ENCODE measurements at regions not wholly inside any gene's neighbourhood (a gene's known extent, or its start where the extent isn't known, plus 50 kb on each side); places are given as distances from the start of the nearest gene placed in this dataset.

GRCh38 chr11:115745610-115746512 is 241.6 kb upstream of the CADM1 start:
- no peaks in the 10 kb centered on the region for H3K36me3 Mint-ChIP-seq
- Histone ChIP-seq H3K4me1 (peaks cover 32% of the 10 kb centered on the region), H3K4me3 (no peak overlapping the region), H3K27ac (no peak overlapping the region), H4K20me1 (ENCODE audit: low read depth) (no peaks in the 10 kb centered on the region), H3K9me3 (ENCODE audit: low read depth) (no peaks in the 10 kb centered on the region), H3F3A (ENCODE audit: low read depth) (peaks cover 3% of the 10 kb centered on the region), H2AFZ (replicated peaks) (no peak overlapping the region), H3K9ac (no peak overlapping the region), H3K36me3 (no peaks in the 10 kb centered on the region), H3K27me3 (peaks cover 31% of the 10 kb centered on the region), H3K79me2 (ENCODE audit: low read depth) (no peaks in the 10 kb centered on the region), H3K4me2 (peak overlapping the region; percentile 40)
- no peak overlapping the region for H3K4me3 Mint-ChIP-seq
- H3K27me3 Mint-ChIP-seq (ENCODE audit: insufficient read depth, low read depth): peaks cover 41% of the 10 kb centered on the region
- DNase-seq (ENCODE audit: low spot score): peak; percentile 36
- H3K9me3 Mint-ChIP-seq: peaks cover 5% of the 10 kb centered on the region
- peak overlapping the region; percentile 8 for H3K27ac Mint-ChIP-seq
- TF ChIP-seq EZH2phosphoT487 (IDR thresholded peaks at IDR 0.05) (no peak), EZH2 (IDR thresholded peaks at IDR 0.05) (no peak)
- TF ChIP-seq, protein P1, sequence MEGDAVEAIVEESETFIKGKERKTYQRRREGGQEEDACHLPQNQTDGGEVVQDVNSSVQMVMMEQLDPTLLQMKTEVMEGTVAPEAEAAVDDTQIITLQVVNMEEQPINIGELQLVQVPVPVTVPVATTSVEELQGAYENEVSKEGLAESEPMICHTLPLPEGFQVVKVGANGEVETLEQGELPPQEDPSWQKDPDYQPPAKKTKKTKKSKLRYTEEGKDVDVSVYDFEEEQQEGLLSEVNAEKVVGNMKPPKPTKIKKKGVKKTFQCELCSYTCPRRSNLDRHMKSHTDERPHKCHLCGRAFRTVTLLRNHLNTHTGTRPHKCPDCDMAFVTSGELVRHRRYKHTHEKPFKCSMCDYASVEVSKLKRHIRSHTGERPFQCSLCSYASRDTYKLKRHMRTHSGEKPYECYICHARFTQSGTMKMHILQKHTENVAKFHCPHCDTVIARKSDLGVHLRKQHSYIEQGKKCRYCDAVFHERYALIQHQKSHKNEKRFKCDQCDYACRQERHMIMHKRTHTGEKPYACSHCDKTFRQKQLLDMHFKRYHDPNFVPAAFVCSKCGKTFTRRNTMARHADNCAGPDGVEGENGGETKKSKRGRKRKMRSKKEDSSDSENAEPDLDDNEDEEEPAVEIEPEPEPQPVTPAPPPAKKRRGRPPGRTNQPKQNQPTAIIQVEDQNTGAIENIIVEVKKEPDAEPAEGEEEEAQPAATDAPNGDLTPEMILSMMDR (IDR thresholded peaks at IDR 0.05): no peak
- peaks cover 42% of the 10 kb centered on the region for H3K4me1 Mint-ChIP-seq

- peak overlapping the region; percentile 14 for H3K4me3 Mint-ChIP-seq
- H2AFZ ChIP-seq (replicated peaks): no peak overlapping the region
- H3K27me3 Mint-ChIP-seq (ENCODE audit: insufficient read depth, low read depth): peaks cover 40% of the 10 kb centered on the region
- H3K4me3 ChIP-seq: no peak overlapping the region
- no peak overlapping the region for H3K27ac ChIP-seq
- TF ChIP-seq EZH2phosphoT487 (IDR thresholded peaks at IDR 0.05) (no peak), EZH2 (IDR thresholded peaks at IDR 0.05) (no peak)
- TF ChIP-seq, protein P1 (IDR thresholded peaks at IDR 0.05): no peak
- H3K9me3 Mint-ChIP-seq: peaks cover 5% of the 10 kb centered on the region
- H3K4me1 Mint-ChIP-seq: peaks cover 37% of the 10 kb centered on the region
- H3K36me3 ChIP-seq: no peaks in the 10 kb centered on the region
- DNase-seq (ENCODE audit: low spot score): no peak
- H3K9me3 ChIP-seq (ENCODE audit: low read depth): no peaks in the 10 kb centered on the region
- H3K79me2 ChIP-seq (ENCODE audit: low read depth): no peaks in the 10 kb centered on the region
- H3K27me3 ChIP-seq: peaks cover 23% of the 10 kb centered on the region
- no peaks in the 10 kb centered on the region for H4K20me1 ChIP-seq (ENCODE audit: low read depth)
- H3K4me2 ChIP-seq: peak overlapping the region; percentile 40
- no peak overlapping the region for H3K9ac ChIP-seq
- peaks cover 3% of the 10 kb centered on the region for H3F3A ChIP-seq (ENCODE audit: low read depth)
- peak overlapping the region; percentile 8 for H3K27ac Mint-ChIP-seq
- H3K36me3 Mint-ChIP-seq: no peaks in the 10 kb centered on the region
- peaks cover 24% of the 10 kb centered on the region for H3K4me1 ChIP-seq
These were observed 240.9 kb upstream of the CADM1 start for GRCh38 chr11:115745066-115745465.

DNA sequence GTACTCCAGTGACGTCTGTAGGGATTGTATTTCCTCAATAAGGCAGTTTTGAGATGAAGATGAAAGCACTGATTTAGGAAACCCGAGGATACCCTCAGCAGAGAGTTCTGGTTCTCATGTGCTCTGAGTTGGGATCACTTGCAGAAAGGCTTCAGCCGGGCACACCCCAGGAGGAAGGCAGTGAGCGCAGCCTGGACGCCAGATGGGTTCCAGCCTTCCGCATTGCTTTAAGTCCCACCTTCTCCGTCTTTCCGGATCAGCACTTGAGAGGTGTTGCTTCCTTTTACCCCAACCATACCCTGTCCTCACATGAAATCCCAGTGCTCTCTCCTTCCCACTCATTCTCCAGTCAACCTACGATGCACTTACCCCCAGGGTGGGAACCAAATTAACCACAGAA is 239.5 kb upstream of the CADM1 start:
- Histone ChIP-seq H3K79me2 (ENCODE audit: low read depth) (no peaks in the 10 kb centered on the region), H3F3A (ENCODE audit: low read depth) (peaks cover 3% of the 10 kb centered on the region), H3K4me3 (no peak overlapping the region), H3K36me3 (no peaks in the 10 kb centered on the region), H2AFZ (replicated peaks) (no peak overlapping the region), H4K20me1 (ENCODE audit: low read depth) (no peaks in the 10 kb centered on the region), H3K27ac (no peak overlapping the region), H3K27me3 (peaks cover 9% of the 10 kb centered on the region), H3K9me3 (ENCODE audit: low read depth) (no peaks in the 10 kb centered on the region), H3K9ac (no peak overlapping the region), H3K4me2 (no peak overlapping the region), H3K4me1 (peaks cover 27% of the 10 kb centered on the region)
- no peaks in the 10 kb centered on the region for H3K36me3 Mint-ChIP-seq
- no peak overlapping the region for H3K4me3 Mint-ChIP-seq
- no peak for DNase-seq (ENCODE audit: low spot score)
- TF ChIP-seq, protein P1 (IDR thresholded peaks at IDR 0.05): no peak
- TF ChIP-seq EZH2 (IDR thresholded peaks at IDR 0.05) (no peak), EZH2phosphoT487 (IDR thresholded peaks at IDR 0.05) (no peak)
- peaks cover 42% of the 10 kb centered on the region for H3K4me1 Mint-ChIP-seq
- peaks cover 5% of the 10 kb centered on the region for H3K9me3 Mint-ChIP-seq
- H3K27ac Mint-ChIP-seq: peak overlapping the region; percentile 87
- peaks cover 34% of the 10 kb centered on the region for H3K27me3 Mint-ChIP-seq (ENCODE audit: insufficient read depth, low read depth)
